GM23248 (cell line): ENCODE measurements at regions not wholly inside any gene's neighbourhood (a gene's known extent, or its start where the extent isn't known, plus 50 kb on each side); places are given as distances from the start of the nearest gene placed in this dataset.

Source experiments
- DNase-seq: peaks from one replicate; pipeline ENCODE4 v3.0.0-alpha.2; 2015
- H2AFZ ChIP-seq: fragments of 200-600 bp; sonication (generic); 2 replicates; pipeline ENCODE4 v1.6.1; 2016; ENCODE audit warnings: antibody characterized with exemption
- H3F3A ChIP-seq: fragments of 200-600 bp; sonication (generic); 2 replicates; pipeline ENCODE4 v1.6.1; 2016; ENCODE audit warnings: mild to moderate bottlenecking, antibody characterized with exemption, mixed run types; ENCODE audit not compliant: insufficient read depth
- H3K27ac ChIP-seq: fragments of 200-600 bp; sonication (generic); 2 replicates; pipeline ENCODE4 v1.5.1; 2016; ENCODE audit warnings: mild to moderate bottlenecking
- H3K27me3 ChIP-seq: fragments of 200-600 bp; sonication (generic); replicated peaks from 2 replicates; pipeline ENCODE4 v1.6.1; 2016; ENCODE audit warnings: mild to moderate bottlenecking; ENCODE audit not compliant: insufficient read depth
- H3K36me3 ChIP-seq: fragments of 200-600 bp; sonication (generic); 2 replicates; pipeline ENCODE4 v1.6.1; 2016; ENCODE audit warnings: low read depth, mild to moderate bottlenecking
- H3K4me1 ChIP-seq: fragments of 200-600 bp; sonication (generic); 2 replicates; pipeline ENCODE4 v1.6.1; 2016; ENCODE audit warnings: mild to moderate bottlenecking; ENCODE audit not compliant: insufficient read depth
- H3K4me2 ChIP-seq: fragments of 200-600 bp; sonication (generic); one replicate; pipeline ENCODE4 v1.6.1; 2016; ENCODE audit warnings: mild to moderate bottlenecking; ENCODE audit not compliant: unreplicated experiment
- H3K4me3 ChIP-seq: fragments of 200-600 bp; sonication (generic); 2 replicates; pipeline ENCODE4 v1.5.1; 2016; ENCODE audit warnings: mild to moderate bottlenecking
- H3K79me2 ChIP-seq: fragments of 200-600 bp; sonication (generic); 2 replicates; pipeline ENCODE4 v1.6.1; 2016; ENCODE audit warnings: mild to moderate bottlenecking; ENCODE audit not compliant: insufficient read depth
- H3K9ac ChIP-seq: fragments of 200-600 bp; sonication (generic); 2 replicates; pipeline ENCODE4 v1.6.1; 2016; ENCODE audit warnings: mild to moderate bottlenecking
- H3K9me2 ChIP-seq: fragments of 200-600 bp; sonication (generic); 2 replicates; pipeline ENCODE4 v1.6.1; 2016; ENCODE audit warnings: mixed run types, mild to moderate bottlenecking, moderate library complexity; ENCODE audit not compliant: insufficient read depth
- H3K9me3 ChIP-seq: fragments of 200-600 bp; sonication (generic); one replicate; pipeline ENCODE4 v1.6.1; 2017; ENCODE audit warnings: low read depth
- H4K20me1 ChIP-seq: fragments of 200-600 bp; sonication (generic); 2 replicates; pipeline ENCODE4 v1.6.0; 2016; ENCODE audit not compliant: insufficient read depth
- EZH2 ChIP-seq: fragments of 200-600 bp; sonication (generic); IDR thresholded peaks from 2 replicates; pipeline ENCODE4 v1.6.1; 2018; ENCODE audit warnings: antibody characterized with exemption, mild to moderate bottlenecking; ENCODE audit not compliant: insufficient read depth, poor library complexity, severe bottlenecking
- EZH2phosphoT487 ChIP-seq: fragments of 200-600 bp; sonication (generic); IDR thresholded peaks from 2 replicates; pipeline ENCODE4 v1.6.1; 2018; ENCODE audit warnings: antibody characterized with exemption, moderate library complexity, mild to moderate bottlenecking, low read depth; ENCODE audit not compliant: insufficient read depth
- WGBS, 2 experiments: methylation state at CpG; one replicate each; pipeline ENCODE4 v1.1.6; 2015 to 2017; ENCODE audit warnings: low lambda C conversion rate in 2 of 2, low coverage in 1 of 2; ENCODE audit errors: missing lambda C conversion rate in 2 of 2; 5-methylcytosine and 5-hydroxymethylcytosine counted together
- in situ Hi-C: fragments of 300-500 bp; cut with MboI; formaldehyde crosslinking; loops from 2 replicates; pipeline ENCODE4 v1.15.0; 2020

GRCh38 chr3:106431721-106432120 is 562.9 kb upstream of the CBLB start:
- in situ Hi-C loops = no loop called here
- Histone ChIP-seq H3K79me2 (no peaks in the 10 kb centered on the region), H3K9me2 (no peaks in the 10 kb centered on the region), H3K4me3 (no peak overlapping the region), H3K9ac (no peak overlapping the region), H3K36me3 (no peaks in the 10 kb centered on the region), H3K27me3 (no peaks in the 10 kb centered on the region), H3K9me3 (no peaks in the 10 kb centered on the region), H4K20me1 (no peaks in the 10 kb centered on the region), H2AFZ (no peak overlapping the region), H3F3A (peaks cover 22% of the 10 kb centered on the region), H3K27ac (no peak overlapping the region), H3K4me1 (peaks cover 34% of the 10 kb centered on the region), H3K4me2 (no peak overlapping the region)
- no peak for DNase-seq
- WGBS, 2 experiments = 81 to 85% methylated on average over 7 of the region's 7 CpGs
- TF ChIP-seq EZH2phosphoT487 = no peak
- no peak for TF ChIP-seq EZH2

- Histone ChIP-seq H3K4me2 (no peak overlapping the region), H3K27me3 (no peaks in the 10 kb centered on the region), H4K20me1 (no peaks in the 10 kb centered on the region), H3K27ac (no peak overlapping the region), H3K9me3 (no peaks in the 10 kb centered on the region), H3K9me2 (no peaks in the 10 kb centered on the region), H3K4me1 (peaks cover under 1% of the 10 kb centered on the region; the same call in 1 of the 2 replicates), H3K79me2 (no peaks in the 10 kb centered on the region), H2AFZ (no peak overlapping the region), H3F3A (no peaks in the 10 kb centered on the region), H3K36me3 (no peaks in the 10 kb centered on the region), H3K9ac (no peak overlapping the region), H3K4me3 (no peak overlapping the region)
- DNase-seq = no peak
- 71 to 80% methylated on average over 1 of the region's 1 CpG for WGBS, 2 experiments
- in situ Hi-C loops = no loop called here
- TF ChIP-seq EZH2 (no peak), EZH2phosphoT487 (no peak)
Observed at GRCh38 chr3:106435899-106436453, 567.2 kb upstream of the CBLB start.

- 93% methylated on average over 1 of the region's 1 CpG for WGBS, 2 experiments
- no peak overlapping the region for H3K4me3 ChIP-seq
- H3K9ac ChIP-seq = no peak overlapping the region
- in situ Hi-C loops = no loop called here
- no peaks in the 10 kb centered on the region for H3K36me3 ChIP-seq
- no peaks in the 10 kb centered on the region for H3K79me2 ChIP-seq
- no peaks in the 10 kb centered on the region for H3K9me3 ChIP-seq
- no peaks in the 10 kb centered on the region for H3F3A ChIP-seq
- H3K27ac ChIP-seq = no peak overlapping the region
- no peaks in the 10 kb centered on the region for H4K20me1 ChIP-seq
- DNase-seq = no peak
- no peak overlapping the region for H3K4me2 ChIP-seq
- H2AFZ ChIP-seq = no peak overlapping the region
- no peaks in the 10 kb centered on the region for H3K27me3 ChIP-seq
- no peak for TF ChIP-seq EZH2phosphoT487
- no peak for TF ChIP-seq EZH2
- H3K9me2 ChIP-seq = no peaks in the 10 kb centered on the region
- no peaks in the 10 kb centered on the region for H3K4me1 ChIP-seq
Observed at GRCh38 chr3:106438887-106439286, 570.1 kb upstream of the CBLB start.

- H3K9ac ChIP-seq = no peak overlapping the region
- H3K9me3 ChIP-seq = no peaks in the 10 kb centered on the region
- no peak for DNase-seq
- no peaks in the 10 kb centered on the region for H4K20me1 ChIP-seq
- H3K4me3 ChIP-seq = no peak overlapping the region
- no peak overlapping the region for H2AFZ ChIP-seq
- TF ChIP-seq EZH2phosphoT487 (no peak), EZH2 (no peak)
- H3K4me1 ChIP-seq = no peaks in the 10 kb centered on the region
- no peaks in the 10 kb centered on the region for H3K36me3 ChIP-seq
- WGBS, 2 experiments = 55 to 66% methylated on average over 2 of the region's 2 CpGs
- H3K27me3 ChIP-seq = no peaks in the 10 kb centered on the region
- in situ Hi-C loops = no loop called here
- no peaks in the 10 kb centered on the region for H3K9me2 ChIP-seq
- H3K27ac ChIP-seq = no peak overlapping the region
- no peaks in the 10 kb centered on the region for H3K79me2 ChIP-seq
- no peaks in the 10 kb centered on the region for H3F3A ChIP-seq
- no peak overlapping the region for H3K4me2 ChIP-seq
Observed at GRCh38 chr3:106440672-106441071, 571.9 kb upstream of the CBLB start.

- Histone ChIP-seq H3K9me2 (no peaks in the 10 kb centered on the region), H3K4me1 (peaks cover 5% of the 10 kb centered on the region; the same call in 1 of the 2 replicates), H3K9me3 (no peaks in the 10 kb centered on the region), H3K79me2 (no peaks in the 10 kb centered on the region), H2AFZ (no peak overlapping the region), H3K27ac (no peak overlapping the region), H4K20me1 (no peaks in the 10 kb centered on the region), H3K27me3 (no peaks in the 10 kb centered on the region), H3K36me3 (no peaks in the 10 kb centered on the region), H3F3A (no peaks in the 10 kb centered on the region), H3K9ac (no peak overlapping the region), H3K4me2 (no peak overlapping the region), H3K4me3 (no peak overlapping the region)
- DNase-seq = no peak
- in situ Hi-C loops = no loop called here
- WGBS, 2 experiments = 73 to 85% methylated on average over 4 of the region's 4 CpGs
- TF ChIP-seq EZH2 (no peak), EZH2phosphoT487 (no peak)
Observed at GRCh38 chr3:106446271-106446670, 577.5 kb upstream of the CBLB start.
